HepG2 (cell line): ENCODE measurements at regions not wholly inside any gene's neighbourhood (a gene's known extent, or its start where the extent isn't known, plus 50 kb on each side); places are given as distances from the start of the nearest gene placed in this dataset.

Experiments
- ATAC-seq: fragments of 200-7000 bp; cut with Tn5 transposase; 3 replicates; pipeline ENCODE4 v1.9.1; 2020; ENCODE audit warnings: mild to moderate bottlenecking, moderate library complexity
- BruUV-seq: library from RNA; stranded (reverse); fragments of 400-500 nt; replicated peaks from 2 replicates; lab custom pipeline; 2021; lab: Mats Ljungman, UMichigan
- CTCF ChIA-PET: fragments of 300-600 bp; formaldehyde crosslinking; extraction: SDS; loops from one replicate; lab custom pipeline; 2021; ENCODE audit warnings: low total read pairs, inconsistent platforms, low intra/inter-chr PET ratio; lab: Yijun Ruan, JAX
- POLR2A ChIA-PET: fragments of 350-600 bp; sonication (Branson Sonifier 250); formaldehyde crosslinking; loops from one replicate; lab custom pipeline; 2020; ENCODE audit warnings: antibody characterized with exemption, inconsistent platforms; lab: Yijun Ruan, JAX
- DNase-seq: peaks from one replicate; pipeline ENCODE4 v3.0.0-alpha.2; 2015; ENCODE audit warnings: low spot score
- FAIRE-seq: peaks from 3 replicates; lab custom pipeline; 2011; peaks lifted over from hg19 to GRCh38; lab: Jason Lieb, UNC
- H2AFZ ChIP-seq: one replicate; pipeline ENCODE4 v1.6.1; 2011; ENCODE audit warnings: low read length, inconsistent platforms
- H3K27ac ChIP-seq: fragments of 300-600 bp; 3 replicates; pipeline ENCODE4 v1.8.0; 2011; ENCODE audit warnings: mixed run types, mild to moderate bottlenecking, mixed read lengths, low read length, inconsistent platforms; ENCODE audit not compliant: insufficient read depth; ENCODE audit errors: extremely low read length
- H3K27me3 ChIP-seq, 2 experiments: fragments of 200-600 bp in 1 of 2; 2 replicates in 1 of 2; 3 replicates in 1 of 2; pipeline versions ENCODE4 v1.6.0 to v1.8.0; 2011; ENCODE audit warnings: low read length in 2 of 2, mild to moderate bottlenecking in 2 of 2, moderate library complexity in 2 of 2, inconsistent platforms in 1 of 2; ENCODE audit not compliant: insufficient read depth in 2 of 2, control insufficient read depth in 1 of 2
- H3K36me3 ChIP-seq, 2 experiments: fragments of 200-600 bp in 1 of 2; replicated peaks in 1 of 2; 2 replicates in 1 of 2; 3 replicates in 1 of 2; pipeline versions ENCODE4 v1.5.1 to v1.8.0; 2011; ENCODE audit warnings: low read length in 2 of 2, inconsistent platforms in 1 of 2; ENCODE audit not compliant: insufficient read depth in 2 of 2, control insufficient read depth in 1 of 2
- H3K4me1 ChIP-seq: 2 replicates; pipeline ENCODE4 v1.5.1; 2012; ENCODE audit warnings: low read length, inconsistent platforms; ENCODE audit not compliant: insufficient read depth
- H3K4me2 ChIP-seq: 2 replicates; pipeline ENCODE4 v1.6.0; 2011; ENCODE audit warnings: low read depth, low read length, inconsistent platforms
- H3K4me3 ChIP-seq, 3 experiments: fragments of 200-600 bp in 1 of 3; sonication (generic), shearing (Covaris generic) in 1 of 3; replicated peaks in 1 of 3; 2 replicates each; pipeline ENCODE4 v1.5.1; 2011 to 2016; ENCODE audit warnings: low read length in 3 of 3, inconsistent platforms in 2 of 3, low read depth in 2 of 3, mild to moderate bottlenecking in 2 of 3, control low read depth in 1 of 3, mixed read lengths in 1 of 3; ENCODE audit not compliant: insufficient read depth in 1 of 3
- H3K79me2 ChIP-seq: one replicate; pipeline ENCODE4 v1.6.1; 2011; ENCODE audit warnings: low read length, inconsistent platforms; ENCODE audit not compliant: insufficient read depth
- H3K9ac ChIP-seq: 2 replicates; pipeline ENCODE4 v1.6.0; 2011; ENCODE audit warnings: mild to moderate bottlenecking, low read depth, low read length, inconsistent platforms; ENCODE audit not compliant: insufficient read depth
- H3K9me3 ChIP-seq: 2 replicates; pipeline ENCODE4 v1.5.1; 2012; ENCODE audit warnings: mild to moderate bottlenecking, low read length
- H4K20me1 ChIP-seq: 2 replicates; pipeline ENCODE4 v1.6.0; 2011; ENCODE audit warnings: inconsistent platforms, mild to moderate bottlenecking, low read length, moderate library complexity; ENCODE audit not compliant: insufficient read depth
- ATF7 ChIP-seq, 2 experiments: fragments of 450-650 bp in 1 of 2; sonication (generic) in 1 of 2; formaldehyde crosslinking in 1 of 2; IDR thresholded peaks; 2 replicates each; pipeline versions ENCODE4 v1.4.0 to v1.6.1; 2016 to 2020; ENCODE audit warnings: antibody characterized with exemption in 1 of 2, mild to moderate bottlenecking in 1 of 2, missing genetic modification reagents in 1 of 2
- NFE2 ChIP-seq: sonication (generic); formaldehyde crosslinking; IDR thresholded peaks from 2 replicates; pipeline ENCODE4 v1.4.0; 2020; ENCODE audit warnings: missing genetic modification reagents
- NFE2L1 ChIP-seq: sonication (generic); formaldehyde crosslinking; IDR thresholded peaks from 2 replicates; pipeline ENCODE4 v1.4.0; 2020; ENCODE audit warnings: missing genetic modification reagents, mild to moderate bottlenecking, borderline replicate concordance
- ZNF224 ChIP-seq: sonication (generic); formaldehyde crosslinking; IDR thresholded peaks from 2 replicates; pipeline ENCODE4 v1.5.0; 2020; ENCODE audit warnings: mild to moderate bottlenecking, missing genetic modification reagents
- ZNF556 ChIP-seq: sonication (generic); formaldehyde crosslinking; IDR thresholded peaks from 2 replicates; pipeline ENCODE4 v1.4.0; 2020; ENCODE audit warnings: mild to moderate bottlenecking, missing genetic modification reagents, borderline replicate concordance
- ZNF670 ChIP-seq: sonication (generic); formaldehyde crosslinking; IDR thresholded peaks from 2 replicates; pipeline ENCODE4 v1.8.0; 2022; ENCODE audit warnings: mild to moderate bottlenecking, missing genetic modification reagents, borderline replicate concordance
- WGBS: methylation state at CpG from one replicate; pipeline ENCODE4 v1.1.6; 2017; ENCODE audit warnings: low lambda C conversion rate; 5-methylcytosine and 5-hydroxymethylcytosine counted together
- in situ Hi-C: cut with HindIII; loops from 2 replicates; pipeline ENCODE4 v1.10.0; 2017; ENCODE audit warnings: low pct_unique_long_range_greater_than_20kb; ENCODE audit not compliant: extremely low pct_ligation_motif_present
- intact Hi-C: fragments of 100-400 bp; cut with micrococcal nuclease; formaldehyde crosslinking; loops from one replicate; pipeline ENCODE4 v1.10.0; 2022; ENCODE audit not compliant: unreplicated experiment
- TF ChIP-seq, protein P1 (sequence below): sonication (generic); formaldehyde crosslinking; IDR thresholded peaks from 2 replicates; pipeline ENCODE4 v1.4.0; 2020; ENCODE audit warnings: missing genetic modification reagents
- TF ChIP-seq, protein P2 (sequence below): IDR thresholded peaks from 2 replicates; pipeline ENCODE4 v1.6.1; 2016; ENCODE audit warnings: missing genetic modification reagents, missing compliant biosample characterization
- TF ChIP-seq, protein P3 (sequence below): sonication (generic); formaldehyde crosslinking; IDR thresholded peaks from 2 replicates; pipeline ENCODE4 v1.4.0; 2020; ENCODE audit warnings: missing genetic modification reagents
- TF ChIP-seq, protein P4 (sequence below): sonication (generic); formaldehyde crosslinking; IDR thresholded peaks from 2 replicates; pipeline ENCODE4 v1.4.0; 2020; ENCODE audit warnings: missing genetic modification reagents, mild to moderate bottlenecking, borderline replicate concordance

DNA sequence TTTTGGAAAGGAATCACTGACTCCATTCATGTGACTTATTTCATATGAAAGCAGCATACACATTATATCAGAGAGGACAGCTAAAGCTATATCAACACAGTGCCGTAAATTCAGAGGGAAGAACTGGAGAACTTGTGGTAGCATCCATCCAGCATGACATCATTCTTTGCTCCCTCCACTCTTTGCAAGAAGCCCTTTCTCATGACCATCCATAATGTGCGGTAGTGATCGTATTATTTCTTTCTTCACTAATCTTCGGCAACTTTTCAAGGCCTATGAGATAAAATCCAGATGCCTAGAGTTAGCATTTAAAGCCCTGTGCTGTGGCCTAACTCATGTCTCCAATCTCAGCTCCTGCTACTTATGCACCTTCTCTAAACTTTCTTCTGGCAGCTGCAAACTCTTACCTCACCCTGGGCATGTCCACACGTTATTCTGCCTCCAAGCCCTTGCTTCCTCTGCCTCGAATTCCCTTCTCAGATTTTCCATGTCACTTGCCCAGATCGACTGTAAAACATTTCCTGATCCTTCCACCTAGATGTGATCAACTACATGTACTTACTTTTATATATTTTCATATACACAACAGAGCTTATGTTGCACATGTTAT is 307.3 kb upstream of the SGCD start:
- Histone ChIP-seq H2AFZ (no peak overlapping the region), H3K27ac (no peak overlapping the region), H3K79me2 (no peaks in the 10 kb centered on the region), H3K4me1 (no peaks in the 10 kb centered on the region), H3K4me2 (no peak overlapping the region), H3K4me3 (no peak overlapping the region), H3K9ac (no peak overlapping the region), H3K36me3 (no peaks in the 10 kb centered on the region), H3K9me3 (no peaks in the 10 kb centered on the region), H3K27me3 (no peaks in the 10 kb centered on the region), H4K20me1 (no peaks in the 10 kb centered on the region)
- intact Hi-C loops: no loop called here
- ChIA-PET CTCF (no interaction called here), POLR2A (no interaction called here)
- in situ Hi-C loops: no loop called here
- no peak for TF ChIP-seq NFE2 (CRISPR knock-in tag)
- TF ChIP-seq ATF7 (IDR thresholded peaks at IDR 0.05): peak; percentile 62
- no peak for TF ChIP-seq ATF7 (CRISPR knock-in tag; IDR thresholded peaks at IDR 0.05)
- no TSS peak for BruUV-seq
- 18% methylated on average over 7 of the region's 7 CpGs for WGBS
- DNase-seq (no peak), ATAC-seq (no peak), FAIRE-seq (no peak)

DNA sequence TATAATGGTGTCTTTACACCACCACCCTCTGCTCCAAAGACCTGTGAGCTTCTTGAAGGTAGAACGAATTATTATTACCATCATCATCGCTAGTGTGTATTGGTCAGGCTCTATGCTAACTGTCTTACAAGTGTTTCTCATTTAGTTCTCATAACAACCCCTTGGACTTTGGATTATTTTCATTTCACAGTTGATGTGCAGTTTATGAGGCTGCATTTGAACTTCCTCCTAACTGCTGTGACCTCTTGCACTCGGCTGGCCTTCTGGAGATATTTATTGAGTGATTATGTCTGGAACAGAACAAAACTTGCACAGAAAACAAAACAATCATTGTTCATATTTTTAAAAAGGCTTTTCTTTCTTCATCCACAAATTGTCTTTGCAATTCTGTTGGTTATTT is 306.3 kb upstream of the SGCD start:
- 9% methylated on average over 3 of the region's 3 CpGs for WGBS
- CTCF ChIA-PET: no interaction called here
- TF ChIP-seq NFE2L1 (CRISPR knock-in tag) (no peak), ZNF670 (CRISPR knock-in tag) (no peak), ZNF224 (CRISPR knock-in tag) (no peak), ZNF556 (CRISPR knock-in tag) (no peak)
- TF ChIP-seq, protein P1, sequence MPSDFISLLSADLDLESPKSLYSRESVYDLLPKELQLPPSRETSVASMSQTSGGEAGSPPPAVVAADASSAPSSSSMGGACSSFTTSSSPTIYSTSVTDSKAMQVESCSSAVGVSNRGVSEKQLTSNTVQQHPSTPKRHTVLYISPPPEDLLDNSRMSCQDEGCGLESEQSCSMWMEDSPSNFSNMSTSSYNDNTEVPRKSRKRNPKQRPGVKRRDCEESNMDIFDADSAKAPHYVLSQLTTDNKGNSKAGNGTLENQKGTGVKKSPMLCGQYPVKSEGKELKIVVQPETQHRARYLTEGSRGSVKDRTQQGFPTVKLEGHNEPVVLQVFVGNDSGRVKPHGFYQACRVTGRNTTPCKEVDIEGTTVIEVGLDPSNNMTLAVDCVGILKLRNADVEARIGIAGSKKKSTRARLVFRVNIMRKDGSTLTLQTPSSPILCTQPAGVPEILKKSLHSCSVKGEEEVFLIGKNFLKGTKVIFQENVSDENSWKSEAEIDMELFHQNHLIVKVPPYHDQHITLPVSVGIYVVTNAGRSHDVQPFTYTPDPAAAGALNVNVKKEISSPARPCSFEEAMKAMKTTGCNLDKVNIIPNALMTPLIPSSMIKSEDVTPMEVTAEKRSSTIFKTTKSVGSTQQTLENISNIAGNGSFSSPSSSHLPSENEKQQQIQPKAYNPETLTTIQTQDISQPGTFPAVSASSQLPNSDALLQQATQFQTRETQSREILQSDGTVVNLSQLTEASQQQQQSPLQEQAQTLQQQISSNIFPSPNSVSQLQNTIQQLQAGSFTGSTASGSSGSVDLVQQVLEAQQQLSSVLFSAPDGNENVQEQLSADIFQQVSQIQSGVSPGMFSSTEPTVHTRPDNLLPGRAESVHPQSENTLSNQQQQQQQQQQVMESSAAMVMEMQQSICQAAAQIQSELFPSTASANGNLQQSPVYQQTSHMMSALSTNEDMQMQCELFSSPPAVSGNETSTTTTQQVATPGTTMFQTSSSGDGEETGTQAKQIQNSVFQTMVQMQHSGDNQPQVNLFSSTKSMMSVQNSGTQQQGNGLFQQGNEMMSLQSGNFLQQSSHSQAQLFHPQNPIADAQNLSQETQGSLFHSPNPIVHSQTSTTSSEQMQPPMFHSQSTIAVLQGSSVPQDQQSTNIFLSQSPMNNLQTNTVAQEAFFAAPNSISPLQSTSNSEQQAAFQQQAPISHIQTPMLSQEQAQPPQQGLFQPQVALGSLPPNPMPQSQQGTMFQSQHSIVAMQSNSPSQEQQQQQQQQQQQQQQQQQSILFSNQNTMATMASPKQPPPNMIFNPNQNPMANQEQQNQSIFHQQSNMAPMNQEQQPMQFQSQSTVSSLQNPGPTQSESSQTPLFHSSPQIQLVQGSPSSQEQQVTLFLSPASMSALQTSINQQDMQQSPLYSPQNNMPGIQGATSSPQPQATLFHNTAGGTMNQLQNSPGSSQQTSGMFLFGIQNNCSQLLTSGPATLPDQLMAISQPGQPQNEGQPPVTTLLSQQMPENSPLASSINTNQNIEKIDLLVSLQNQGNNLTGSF (CRISPR knock-in tag): no peak
- TF ChIP-seq, protein P2, sequence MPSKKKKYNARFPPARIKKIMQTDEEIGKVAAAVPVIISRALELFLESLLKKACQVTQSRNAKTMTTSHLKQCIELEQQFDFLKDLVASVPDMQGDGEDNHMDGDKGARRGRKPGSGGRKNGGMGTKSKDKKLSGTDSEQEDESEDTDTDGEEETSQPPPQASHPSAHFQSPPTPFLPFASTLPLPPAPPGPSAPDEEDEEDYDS (CRISPR knock-in tag): no peak
- TF ChIP-seq, protein P3, sequence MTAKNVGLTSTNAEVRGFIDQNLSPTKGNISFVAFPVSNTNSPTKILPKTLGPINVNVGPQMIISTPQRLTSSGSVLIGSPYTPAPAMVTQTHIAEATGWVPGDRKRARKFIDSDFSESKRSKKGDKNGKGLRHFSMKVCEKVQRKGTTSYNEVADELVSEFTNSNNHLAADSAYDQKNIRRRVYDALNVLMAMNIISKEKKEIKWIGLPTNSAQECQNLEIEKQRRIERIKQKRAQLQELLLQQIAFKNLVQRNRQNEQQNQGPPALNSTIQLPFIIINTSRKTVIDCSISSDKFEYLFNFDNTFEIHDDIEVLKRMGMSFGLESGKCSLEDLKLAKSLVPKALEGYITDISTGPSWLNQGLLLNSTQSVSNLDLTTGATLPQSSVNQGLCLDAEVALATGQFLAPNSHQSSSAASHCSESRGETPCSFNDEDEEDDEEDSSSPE: no peak
- TF ChIP-seq, protein P4, sequence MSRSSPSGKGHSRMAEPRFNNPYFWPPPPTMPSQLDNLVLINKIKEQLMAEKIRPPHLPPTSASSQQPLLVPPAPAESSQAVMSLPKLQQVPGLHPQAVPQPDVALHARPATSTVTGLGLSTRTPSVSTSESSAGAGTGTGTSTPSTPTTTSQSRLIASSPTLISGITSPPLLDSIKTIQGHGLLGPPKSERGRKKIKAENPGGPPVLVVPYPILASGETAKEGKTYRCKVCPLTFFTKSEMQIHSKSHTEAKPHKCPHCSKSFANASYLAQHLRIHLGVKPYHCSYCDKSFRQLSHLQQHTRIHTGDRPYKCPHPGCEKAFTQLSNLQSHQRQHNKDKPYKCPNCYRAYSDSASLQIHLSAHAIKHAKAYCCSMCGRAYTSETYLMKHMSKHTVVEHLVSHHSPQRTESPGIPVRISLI (CRISPR knock-in tag): no peak

More for the DNA sequence above, 306.3 kb upstream of the SGCD start:
- no peaks in the 10 kb centered on the region for H3K27me3 ChIP-seq
- no peak for FAIRE-seq
- H3K36me3 ChIP-seq: no peaks in the 10 kb centered on the region
- H3K27ac ChIP-seq: no peak overlapping the region
- no peaks in the 10 kb centered on the region for H3K4me1 ChIP-seq
- no peak overlapping the region for H3K4me2 ChIP-seq
- H3K9ac ChIP-seq: no peak overlapping the region
- no peak for DNase-seq
- in situ Hi-C loops (no loop called here), intact Hi-C loops (no loop called here)
- H3K79me2 ChIP-seq: no peaks in the 10 kb centered on the region
- BruUV-seq: no TSS peak
- POLR2A ChIA-PET: no interaction called here
- no peak overlapping the region for H3K4me3 ChIP-seq
- H4K20me1 ChIP-seq: no peaks in the 10 kb centered on the region
- ATAC-seq: no peak
- no peaks in the 10 kb centered on the region for H3K9me3 ChIP-seq
- H2AFZ ChIP-seq: no peak overlapping the region
